ENCODE measurements at regions not wholly inside any gene's neighbourhood (a gene's known extent, or its start where the extent isn't known, plus 50 kb on each side); places are given as distances from the start of the nearest gene placed in this dataset.
"Not testable (repeated sequence)": the region's sequence is repeated elsewhere in the genome, so short reads cannot be mapped to it uniquely, and the experiment has no call there.

DNA sequence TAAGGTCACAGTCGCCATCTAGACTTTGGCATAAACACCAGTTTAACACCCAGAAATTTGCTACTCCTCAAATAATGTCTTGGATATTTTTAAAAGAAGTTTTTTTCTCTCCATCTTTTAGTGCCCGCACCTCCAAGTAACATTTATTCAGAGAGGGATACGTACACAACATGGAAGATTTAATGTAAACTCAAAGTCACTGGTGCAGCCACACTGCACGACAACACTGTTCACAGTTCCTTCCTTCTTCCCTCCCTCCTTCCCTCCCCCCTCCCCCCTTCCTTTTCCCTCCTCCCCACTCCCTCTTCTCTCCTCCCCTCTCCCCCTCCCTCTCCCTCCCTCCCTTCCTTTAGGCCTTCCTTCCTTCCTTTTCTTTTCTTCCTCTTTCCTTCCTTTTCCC is 56.5 kb downstream of the NPPC start:
- Histone ChIP-seq H3K27me3 (replicated peaks; ENCODE audit: insufficient read depth, low read depth, low read length, poor library complexity) (peaks cover 45% of the 10 kb centered on the region), H3K36me3 (ENCODE audit: insufficient read depth, low read length, poor library complexity, severe bottlenecking) (no peaks in the 10 kb centered on the region), H3K27ac (ENCODE audit: low read depth, low read length, poor library complexity, severe bottlenecking) (no peak overlapping the region), H3K4me1 (ENCODE audit: insufficient read depth, low read length, poor library complexity, severe bottlenecking) (no peaks in the 10 kb centered on the region), H3K4me3 (ENCODE audit: low read depth, low read length, poor library complexity, severe bottlenecking) (no peak overlapping the region), H3K9me3 (ENCODE audit: low read depth, low read length, poor library complexity, severe bottlenecking) (no peaks in the 10 kb centered on the region)
- intact Hi-C loops (cut with micrococcal nuclease; ENCODE audit: unreplicated experiment): no loop called here
- CTCF ChIA-PET: no interaction called here
- no TSS peak for BruUV-seq (replicated peaks)
- TF ChIP-seq, protein P1, sequence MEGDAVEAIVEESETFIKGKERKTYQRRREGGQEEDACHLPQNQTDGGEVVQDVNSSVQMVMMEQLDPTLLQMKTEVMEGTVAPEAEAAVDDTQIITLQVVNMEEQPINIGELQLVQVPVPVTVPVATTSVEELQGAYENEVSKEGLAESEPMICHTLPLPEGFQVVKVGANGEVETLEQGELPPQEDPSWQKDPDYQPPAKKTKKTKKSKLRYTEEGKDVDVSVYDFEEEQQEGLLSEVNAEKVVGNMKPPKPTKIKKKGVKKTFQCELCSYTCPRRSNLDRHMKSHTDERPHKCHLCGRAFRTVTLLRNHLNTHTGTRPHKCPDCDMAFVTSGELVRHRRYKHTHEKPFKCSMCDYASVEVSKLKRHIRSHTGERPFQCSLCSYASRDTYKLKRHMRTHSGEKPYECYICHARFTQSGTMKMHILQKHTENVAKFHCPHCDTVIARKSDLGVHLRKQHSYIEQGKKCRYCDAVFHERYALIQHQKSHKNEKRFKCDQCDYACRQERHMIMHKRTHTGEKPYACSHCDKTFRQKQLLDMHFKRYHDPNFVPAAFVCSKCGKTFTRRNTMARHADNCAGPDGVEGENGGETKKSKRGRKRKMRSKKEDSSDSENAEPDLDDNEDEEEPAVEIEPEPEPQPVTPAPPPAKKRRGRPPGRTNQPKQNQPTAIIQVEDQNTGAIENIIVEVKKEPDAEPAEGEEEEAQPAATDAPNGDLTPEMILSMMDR (conservative IDR thresholded peaks at IDR 0.05; ENCODE audit: low read depth, low read length): no peak
- TF ChIP-seq EZH2 (IDR thresholded peaks at IDR 0.05; ENCODE audit: borderline replicate concordance, low read depth, low read length, poor library complexity, severe bottlenecking): no peak
- DNase-seq (ENCODE audit: low spot score): no peak
- POLR2A ChIA-PET (ENCODE audit: low non-redundant PET): no interaction called here

DNA sequence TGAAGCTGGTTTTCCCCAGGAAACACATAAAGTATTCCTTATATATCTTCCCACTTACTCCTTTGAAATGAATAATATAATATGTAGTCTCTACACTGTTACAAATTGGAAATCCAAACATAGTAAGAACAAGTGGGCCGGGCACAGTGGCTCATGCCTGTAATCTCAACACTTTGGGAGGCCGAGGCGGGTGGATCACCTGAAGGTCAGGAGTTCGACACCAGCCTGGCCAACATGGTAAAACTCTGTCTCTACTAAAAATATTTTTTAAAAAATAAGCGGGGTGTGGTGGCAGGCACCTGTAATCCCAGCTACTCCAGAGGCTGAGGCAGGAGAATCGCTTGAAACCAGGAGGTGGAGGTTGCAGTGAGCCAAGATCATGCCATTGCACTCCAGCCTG is 57.2 kb downstream of the NPPC start:
- H3K27ac ChIP-seq (ENCODE audit: low read depth, low read length, poor library complexity, severe bottlenecking); H3K36me3 ChIP-seq (ENCODE audit: insufficient read depth, low read length, poor library complexity, severe bottlenecking); H3K9me3 ChIP-seq (ENCODE audit: low read depth, low read length, poor library complexity, severe bottlenecking); POLR2A ChIA-PET (ENCODE audit: low non-redundant PET); CTCF ChIA-PET; H3K4me3 ChIP-seq (ENCODE audit: low read depth, low read length, poor library complexity, severe bottlenecking); DNase-seq (ENCODE audit: low spot score); intact Hi-C loops (cut with micrococcal nuclease; ENCODE audit: unreplicated experiment); BruUV-seq (replicated peaks); H3K4me1 ChIP-seq (ENCODE audit: insufficient read depth, low read length, poor library complexity, severe bottlenecking): not testable (repeated sequence)
- peaks cover 41% of the 10 kb centered on the region for H3K27me3 ChIP-seq (replicated peaks; ENCODE audit: insufficient read depth, low read depth, low read length, poor library complexity)

DNA sequence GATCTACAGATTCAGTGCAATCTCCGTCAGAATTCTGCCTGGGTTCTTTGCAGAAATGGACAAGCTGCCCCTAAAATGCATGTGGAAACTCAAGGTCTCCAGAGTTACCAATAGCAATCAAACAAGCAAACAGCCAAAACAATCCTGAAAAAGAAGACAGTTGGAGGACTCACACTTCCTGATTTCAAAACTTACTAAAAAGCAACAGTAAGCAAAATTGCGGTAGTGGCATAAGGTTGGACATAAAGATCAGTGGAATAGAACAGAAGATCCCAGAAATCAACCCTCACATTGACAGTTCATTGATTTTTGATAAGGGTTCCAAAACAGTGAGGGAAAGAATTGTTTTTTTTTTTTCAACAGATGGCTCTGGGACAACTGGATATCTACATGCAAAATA is 59.7 kb downstream of the NPPC start:
- CTCF ChIA-PET: no interaction called here

DNA sequence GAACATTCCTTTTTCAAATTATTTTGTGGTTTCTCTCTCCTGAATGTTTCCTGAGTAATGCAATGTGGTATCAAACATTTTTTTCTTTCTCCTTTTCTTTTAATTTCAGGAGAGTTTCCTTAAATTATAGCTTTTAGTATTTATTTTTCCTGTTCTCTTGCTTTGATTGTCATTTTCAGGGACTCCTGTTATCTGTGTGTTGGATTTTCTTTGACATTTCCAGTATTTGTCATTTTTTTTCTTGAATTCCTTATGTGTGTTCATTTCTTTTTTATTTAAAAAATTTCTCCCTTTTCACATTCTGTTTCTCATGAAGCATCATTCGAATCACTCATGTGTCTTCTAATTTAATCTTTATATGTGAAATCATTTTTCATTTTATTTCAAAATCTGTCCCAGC is 61.0 kb downstream of the NPPC start:
- no peak for DNase-seq (ENCODE audit: low spot score)
- H3K36me3 ChIP-seq (ENCODE audit: insufficient read depth, low read length, poor library complexity, severe bottlenecking): no peaks in the 10 kb centered on the region
- intact Hi-C loops (cut with micrococcal nuclease; ENCODE audit: unreplicated experiment): no loop called here
- H3K9me3 ChIP-seq (ENCODE audit: low read depth, low read length, poor library complexity, severe bottlenecking): no peaks in the 10 kb centered on the region
- TF ChIP-seq EZH2 (IDR thresholded peaks at IDR 0.05; ENCODE audit: borderline replicate concordance, low read depth, low read length, poor library complexity, severe bottlenecking): no peak
- TF ChIP-seq, protein P1 (conservative IDR thresholded peaks at IDR 0.05; ENCODE audit: low read depth, low read length): no peak
- H3K4me3 ChIP-seq (ENCODE audit: low read depth, low read length, poor library complexity, severe bottlenecking): no peak overlapping the region
- no peak overlapping the region for H3K27ac ChIP-seq (ENCODE audit: low read depth, low read length, poor library complexity, severe bottlenecking)
- H3K4me1 ChIP-seq (ENCODE audit: insufficient read depth, low read length, poor library complexity, severe bottlenecking): no peaks in the 10 kb centered on the region
- H3K27me3 ChIP-seq (replicated peaks; ENCODE audit: insufficient read depth, low read depth, low read length, poor library complexity): peaks cover 53% of the 10 kb centered on the region
- ChIA-PET POLR2A (ENCODE audit: low non-redundant PET) (no interaction called here), CTCF (no interaction called here)
- no TSS peak for BruUV-seq (replicated peaks)

More for the DNA sequence above, 59.7 kb downstream of the NPPC start:
- no peaks in the 10 kb centered on the region for H3K36me3 ChIP-seq (ENCODE audit: insufficient read depth, low read length, poor library complexity, severe bottlenecking)
- H3K9me3 ChIP-seq (ENCODE audit: low read depth, low read length, poor library complexity, severe bottlenecking): no peaks in the 10 kb centered on the region
- H3K27me3 ChIP-seq (replicated peaks; ENCODE audit: insufficient read depth, low read depth, low read length, poor library complexity): peaks cover 44% of the 10 kb centered on the region
- no peak for DNase-seq (ENCODE audit: low spot score)
- H3K4me3 ChIP-seq (ENCODE audit: low read depth, low read length, poor library complexity, severe bottlenecking): no peak overlapping the region
- intact Hi-C loops (cut with micrococcal nuclease; ENCODE audit: unreplicated experiment): no loop called here
- H3K4me1 ChIP-seq (ENCODE audit: insufficient read depth, low read length, poor library complexity, severe bottlenecking): no peaks in the 10 kb centered on the region
- no peak overlapping the region for H3K27ac ChIP-seq (ENCODE audit: low read depth, low read length, poor library complexity, severe bottlenecking)
- POLR2A ChIA-PET (ENCODE audit: low non-redundant PET): no interaction called here
- no peak for TF ChIP-seq EZH2 (IDR thresholded peaks at IDR 0.05; ENCODE audit: borderline replicate concordance, low read depth, low read length, poor library complexity, severe bottlenecking)
- TF ChIP-seq, protein P1 (conservative IDR thresholded peaks at IDR 0.05; ENCODE audit: low read depth, low read length): no peak
- BruUV-seq (replicated peaks): no TSS peak
